ENCODE measurements at regions not wholly inside any gene's neighbourhood (a gene's known extent, or its start where the extent isn't known, plus 50 kb on each side); places are given as distances from the start of the nearest gene placed in this dataset.

- Histone ChIP-seq H2BK15ac (ENCODE audit: low read length) (no peak overlapping the region), H3K23me2 (ENCODE audit: low read depth, low read length) (no peaks in the 10 kb centered on the region), H2BK120ac (replicated peaks; ENCODE audit: low read depth, low read length) (no peak overlapping the region), H3K27me3 (replicated peaks in 1 of 4; ENCODE audit: control insufficient read depth in 3 of 4, extremely low read depth in 1 of 4, insufficient read depth in 3 of 4, low read length in 3 of 4) (no peaks in the 10 kb centered on the region), H4K8ac (ENCODE audit: extremely low read depth, insufficient read depth, low read length) (no peak overlapping the region), H2AK5ac (ENCODE audit: low read depth, low read length) (no peak overlapping the region), H3K4ac (replicated peaks; ENCODE audit: insufficient read length, low read depth, low read length) (no peak overlapping the region), H4K20me1 (replicated peaks in 1 of 2; ENCODE audit: control insufficient read depth in 1 of 2, insufficient read depth in 2 of 2, low read length in 2 of 2) (no peaks in the 10 kb centered on the region), H3K9ac (replicated peaks in 1 of 4; ENCODE audit: extremely low read depth in 1 of 4, low read depth in 3 of 4, low read length in 3 of 4) (no peak overlapping the region), H3K9me3 (ENCODE audit: insufficient read depth in 2 of 2, low read depth in 1 of 2, low read length in 1 of 2) (no peaks in the 10 kb centered on the region), H4K5ac (ENCODE audit: insufficient read length, low read depth, low read length) (no peak overlapping the region), H3K36me3 (ENCODE audit: control insufficient read depth in 2 of 4, insufficient read depth in 4 of 4, low read length in 3 of 4) (no peaks in the 10 kb centered on the region), H3K14ac (ENCODE audit: insufficient read length) (no peak overlapping the region), H4K91ac (replicated peaks; ENCODE audit: insufficient read length, low read length) (no peak overlapping the region), H2BK12ac (ENCODE audit: low read depth, low read length) (no peak overlapping the region), H2AFZ (ENCODE audit: low read length) (no peak overlapping the region), H2BK5ac (ENCODE audit: low read depth, low read length) (no peak overlapping the region), H3K4me1 (replicated peaks in 1 of 4; ENCODE audit: control insufficient read depth in 3 of 4, insufficient read depth in 4 of 4, low read length in 3 of 4) (no peaks in the 10 kb centered on the region), H2BK20ac (ENCODE audit: low read length) (no peak overlapping the region), H3K4me3 (ENCODE audit: extremely low read depth in 1 of 4, insufficient read depth in 2 of 4, low read depth in 3 of 4, low read length in 4 of 4) (no peak overlapping the region), H3K56ac (replicated peaks; ENCODE audit: insufficient read length, low read depth, low read length) (no peak overlapping the region), H3K4me2 (ENCODE audit: insufficient read depth in 1 of 2, low read depth in 2 of 2, low read length in 2 of 2) (no peak overlapping the region), H3K27ac (ENCODE audit: low read depth, low read length) (no peak overlapping the region), H3K18ac (ENCODE audit: extremely low read depth, low read length) (no peak overlapping the region), H3K79me1 (ENCODE audit: low read depth, low read length) (no peaks in the 10 kb centered on the region), H3K79me2 (ENCODE audit: control insufficient read depth in 1 of 2, insufficient read depth in 2 of 2, low read length in 2 of 2) (no peaks in the 10 kb centered on the region), H3K23ac (ENCODE audit: insufficient read length) (no peak overlapping the region)
- DNase-seq (ENCODE audit: low read depth in 1 of 2, low spot score in 2 of 2) (no peak), FAIRE-seq (no peak)
- TF ChIP-seq ZNF274 (IDR thresholded peaks at IDR 0.05; ENCODE audit: borderline replicate concordance, extremely low read depth, low read length) = no peak
- no peak for TF ChIP-seq FOSL1 (IDR thresholded peaks at IDR 0.05; ENCODE audit: insufficient read depth, low read depth, low read length)
- TF ChIP-seq, protein P1, sequence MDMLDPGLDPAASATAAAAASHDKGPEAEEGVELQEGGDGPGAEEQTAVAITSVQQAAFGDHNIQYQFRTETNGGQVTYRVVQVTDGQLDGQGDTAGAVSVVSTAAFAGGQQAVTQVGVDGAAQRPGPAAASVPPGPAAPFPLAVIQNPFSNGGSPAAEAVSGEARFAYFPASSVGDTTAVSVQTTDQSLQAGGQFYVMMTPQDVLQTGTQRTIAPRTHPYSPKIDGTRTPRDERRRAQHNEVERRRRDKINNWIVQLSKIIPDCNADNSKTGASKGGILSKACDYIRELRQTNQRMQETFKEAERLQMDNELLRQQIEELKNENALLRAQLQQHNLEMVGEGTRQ (IDR thresholded peaks at IDR 0.05; ENCODE audit: low read length) = no peak
- TF ChIP-seq JUND (IDR thresholded peaks at IDR 0.05; ENCODE audit: low read length) = no peak
- no peak for TF ChIP-seq CHD2 (IDR thresholded peaks at IDR 0.05; ENCODE audit: low read length)
- no peak for TF ChIP-seq KDM4A (IDR thresholded peaks at IDR 0.05; ENCODE audit: low read depth, low read length, severe bottlenecking)
- no peak for TF ChIP-seq TEAD4 (IDR thresholded peaks at IDR 0.05; ENCODE audit: low read depth, low read length)
- POLR2A ChIA-PET (ENCODE audit: partially characterized antibody) = no interaction called here
- CTCF ChIA-PET (ENCODE audit: partially characterized antibody) = no interaction called here
These were observed 406.2 kb upstream of the PCDH7 start for GRCh38 chr4:30314001-30314400.
